Suprapubic skin (tissue), 4 donors: ENCODE measurements at regions not wholly inside any gene's neighbourhood (a gene's known extent, or its start where the extent isn't known, plus 50 kb on each side); places are given as distances from the start of the nearest gene placed in this dataset.

Experiments used
- CTCF ChIP-seq, 2 donors: fragments of 200-600 bp in 1 of 2; fragments of 450-650 bp in 1 of 2; sonication (generic) in 1 of 2; IDR thresholded peaks; one replicate each; pipeline ENCODE4 v1.5.1; 2016 to 2019; ENCODE audit warnings: antibody characterized with exemption in 2 of 2, mild to moderate bottlenecking in 1 of 2, moderate library complexity in 1 of 2
- EP300 ChIP-seq: sonication (generic); formaldehyde crosslinking; IDR thresholded peaks from one replicate; pipeline ENCODE4 v1.6.1; 2017; ENCODE audit warnings: antibody characterized with exemption
- POLR2A ChIP-seq, 2 donors: fragments of 450-650 bp; IDR thresholded peaks; one replicate each; pipeline ENCODE4 v1.6.1; 2017; ENCODE audit warnings: antibody characterized with exemption in 2 of 2, mild to moderate bottlenecking in 2 of 2, moderate library complexity in 2 of 2
- POLR2AphosphoS5 ChIP-seq, 3 donors: sonication (generic); formaldehyde crosslinking; IDR thresholded peaks; one replicate each; pipeline ENCODE4 v1.6.1; 2017; ENCODE audit warnings: antibody characterized with exemption in 3 of 3

GRCh38 chr16:22668318-22668717 lies 145.6 kb upstream of the HS3ST2 start:
- no peak for TF ChIP-seq CTCF (IDR thresholded peaks at IDR 0.05)
- no peak for TF ChIP-seq POLR2A (IDR thresholded peaks at IDR 0.05)
- TF ChIP-seq POLR2AphosphoS5 (IDR thresholded peaks at IDR 0.05) = no peak
- no peak for TF ChIP-seq EP300
